D341Med (cell line): ENCODE measurements at regions not wholly inside any gene's neighbourhood (a gene's known extent, or its start where the extent isn't known, plus 50 kb on each side); places are given as distances from the start of the nearest gene placed in this dataset.
A peak's percentile ranks its signal among the peaks of the same experiment; 100 is the strongest.

ENCODE experiments used
- DNase-seq: peaks from one replicate; pipeline ENCODE4 v3.0.0; 2012; ENCODE audit warnings: low spot score

DNA sequence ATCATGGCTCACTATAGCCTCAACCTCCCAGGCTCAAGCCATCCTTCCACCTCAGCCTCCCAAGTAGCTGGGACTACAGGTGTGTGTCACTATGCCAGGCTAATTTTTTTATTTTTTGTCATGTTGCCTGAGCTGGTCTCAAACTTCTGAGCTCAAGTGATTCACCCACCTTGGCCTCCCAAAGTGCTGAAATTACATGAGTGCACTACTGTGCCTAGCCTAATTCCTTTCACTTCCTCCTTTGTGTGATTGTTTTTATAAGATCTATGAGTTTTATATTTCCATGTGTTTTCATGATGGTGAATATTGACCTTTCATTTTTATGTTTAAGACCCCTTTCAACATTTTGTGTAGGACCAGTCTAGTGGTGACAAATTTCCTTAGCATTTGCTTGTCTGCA lies 55.2 kb upstream of the IL12B start:
- DNase-seq = no peak

- DNase-seq = no peak
Measured at GRCh38 chr5:159386028-159386711, 55.9 kb upstream of the IL12B start.

- no peak for DNase-seq
Measured at GRCh38 chr5:159392871-159393270, 62.6 kb upstream of the IL12B start.

DNA sequence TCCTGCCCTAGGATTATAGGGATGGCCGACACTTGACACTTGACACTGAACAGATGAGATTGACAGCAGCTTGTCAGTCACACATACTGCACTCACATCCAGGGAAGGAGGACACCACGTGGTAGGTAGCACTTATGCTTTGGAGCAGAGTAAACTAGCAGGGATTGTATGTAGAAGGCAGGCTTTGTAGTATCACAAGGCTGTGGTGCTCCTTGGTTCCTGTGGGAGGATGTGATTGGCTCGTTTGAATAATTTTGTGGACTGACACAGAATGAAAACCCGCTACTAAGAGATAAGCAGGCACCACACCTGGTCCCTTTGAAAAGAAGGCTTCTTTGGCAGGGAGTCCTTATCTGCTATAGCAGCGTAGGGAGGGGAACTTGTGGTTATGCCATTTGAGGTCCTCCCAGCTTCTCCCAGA lies 63.6 kb upstream of the IL12B start:
- no peak for DNase-seq

GRCh38 chr5:159395202-159395601 lies 64.9 kb upstream of the IL12B start:
- no peak for DNase-seq

DNA sequence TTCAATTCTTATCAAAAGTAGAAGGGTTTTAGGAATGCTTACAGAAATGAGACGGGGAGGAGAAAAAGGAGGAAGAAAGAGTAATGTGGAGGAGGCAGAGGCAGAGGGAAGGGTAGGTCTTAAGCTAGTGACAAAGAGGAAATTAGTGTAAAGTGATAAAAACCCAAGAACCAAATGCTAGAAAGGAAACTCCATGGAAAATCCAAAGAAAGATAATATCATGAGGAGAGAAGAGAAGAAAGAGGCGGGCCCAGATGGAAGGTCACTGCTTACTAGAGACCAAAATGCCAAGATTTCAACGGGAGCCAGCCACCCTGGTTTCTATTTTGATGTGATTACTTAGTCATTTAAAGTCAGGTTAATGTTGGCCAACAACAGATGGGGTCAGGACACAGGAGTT lies 68.6 kb upstream of the IL12B start:
- DNase-seq = no peak

DNA sequence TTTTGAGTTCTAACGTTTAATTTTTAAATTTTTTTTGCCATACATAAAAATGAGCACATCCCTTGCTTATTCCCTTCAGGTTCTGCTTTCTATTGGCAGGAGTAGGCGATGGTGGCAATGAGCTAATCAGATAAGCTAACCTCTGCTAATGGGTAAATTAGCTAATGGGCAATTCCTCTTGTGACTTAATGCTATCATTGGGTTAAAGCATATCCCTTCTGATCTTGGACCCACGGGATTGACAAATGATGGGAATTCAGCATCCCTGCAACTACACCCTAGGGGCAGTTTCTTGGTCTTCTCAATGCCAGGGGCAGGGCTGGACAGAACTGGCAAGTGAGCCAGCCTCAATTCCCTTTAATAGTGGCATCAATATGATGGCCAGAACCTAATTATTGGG lies 70.2 kb upstream of the IL12B start:
- DNase-seq = no peak

DNA sequence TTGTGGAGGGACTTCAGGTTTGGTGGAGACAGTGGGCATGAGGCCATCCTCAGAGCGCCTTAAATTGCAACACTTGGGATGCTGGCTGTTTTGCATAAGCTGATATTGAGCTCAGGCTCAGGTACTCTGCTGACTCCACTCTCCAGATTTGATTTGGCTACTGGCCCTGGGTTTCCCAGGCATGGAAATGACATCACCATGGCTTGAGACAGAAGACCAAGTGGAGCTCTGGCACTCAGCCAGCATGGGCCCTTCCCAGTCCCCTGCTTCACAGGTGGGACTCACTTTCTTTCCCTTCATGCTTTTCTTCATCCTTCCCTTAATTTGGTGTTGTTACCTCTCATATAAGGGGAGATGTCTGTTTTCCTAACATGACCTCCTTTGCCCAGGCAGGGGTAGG lies 72.0 kb upstream of the IL12B start:
- no peak for DNase-seq

GRCh38 chr5:159402856-159403255 lies 72.6 kb upstream of the IL12B start:
- no peak for DNase-seq

- DNase-seq = peak; percentile 31
Measured at GRCh38 chr5:159403906-159404681, 73.8 kb upstream of the IL12B start.

DNA sequence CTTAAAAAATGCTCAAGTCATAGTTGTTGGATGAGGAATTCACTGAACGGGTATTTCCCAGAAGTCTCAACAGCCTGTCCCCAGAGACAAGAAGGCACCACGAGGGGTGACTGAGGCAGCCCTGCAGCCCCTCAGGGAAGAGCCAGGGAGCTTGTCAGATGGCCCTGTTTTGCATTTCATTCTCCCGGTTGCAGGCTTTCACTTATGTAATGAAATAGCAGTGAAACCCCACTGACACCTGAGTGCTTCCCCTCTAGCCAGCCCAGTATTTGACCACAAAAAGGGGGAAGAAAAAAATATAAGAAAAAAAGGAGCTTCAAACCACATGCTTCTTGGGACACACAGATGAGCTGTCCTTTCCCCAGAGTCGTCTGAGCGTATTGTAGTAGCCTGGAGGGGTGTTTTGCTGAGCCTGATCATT lies 75.3 kb upstream of the IL12B start:
- no peak for DNase-seq

- DNase-seq = no peak
Measured at GRCh38 chr5:159406571-159406970, 76.3 kb upstream of the IL12B start.

GRCh38 chr5:159409801-159410200 lies 79.5 kb upstream of the IL12B start:
- DNase-seq = no peak

DNA sequence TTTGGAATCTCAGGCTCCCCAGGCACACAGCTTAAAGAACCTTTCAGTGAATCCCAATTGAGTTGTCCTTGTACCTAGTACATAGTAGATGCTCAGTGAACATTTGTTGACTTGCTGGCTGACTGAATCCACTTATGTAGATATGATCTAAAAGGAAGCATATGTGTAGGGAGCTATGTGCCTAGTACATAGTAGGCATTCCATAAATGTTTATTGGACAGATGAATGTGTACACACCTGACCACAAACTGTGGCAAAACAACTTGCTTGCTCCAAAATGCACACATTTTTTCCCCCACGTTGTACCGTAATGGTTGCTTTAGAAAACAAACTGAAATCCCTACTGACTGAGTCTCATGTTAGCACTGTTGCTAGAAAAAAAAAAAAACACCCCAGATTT lies 80.2 kb upstream of the IL12B start:
- DNase-seq = no peak

GRCh38 chr5:159411115-159411514 lies 80.8 kb upstream of the IL12B start:
- DNase-seq = no peak

GRCh38 chr5:159412284-159413046 lies 82.2 kb upstream of the IL12B start:
- no peak for DNase-seq

GRCh38 chr5:159414021-159414420 lies 83.7 kb upstream of the IL12B start:
- no peak for DNase-seq

DNA sequence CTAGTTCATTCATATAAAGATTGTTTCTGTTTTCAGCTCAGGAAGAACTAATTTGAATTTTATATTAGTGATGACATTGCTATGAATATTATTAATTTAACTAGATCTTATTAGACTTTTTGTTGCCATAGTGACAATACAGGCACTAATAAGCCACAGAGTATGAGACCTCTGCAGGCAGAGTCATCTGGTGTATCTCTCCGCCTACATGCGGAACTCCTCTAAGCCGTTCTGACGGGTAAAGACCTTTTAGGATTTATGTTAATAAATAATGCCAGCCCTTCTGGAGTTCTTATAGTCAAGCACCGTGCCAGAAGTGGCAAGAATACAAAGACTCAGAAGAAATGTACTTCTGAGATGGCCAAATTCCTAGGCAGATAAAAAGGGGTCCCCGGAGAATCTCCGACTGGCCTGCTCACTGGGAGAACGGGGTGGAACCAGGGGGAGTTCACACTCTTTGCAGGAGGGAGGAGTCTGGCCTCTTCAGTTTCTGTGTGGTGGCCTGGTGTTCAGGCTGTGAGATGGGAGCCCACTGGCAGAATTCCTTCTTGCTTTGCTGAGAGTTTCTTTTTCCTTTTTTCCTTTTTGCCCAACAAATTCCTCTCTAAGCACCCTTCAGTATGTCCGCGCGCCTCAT lies 85.1 kb upstream of the IL12B start:
- no peak for DNase-seq

DNA sequence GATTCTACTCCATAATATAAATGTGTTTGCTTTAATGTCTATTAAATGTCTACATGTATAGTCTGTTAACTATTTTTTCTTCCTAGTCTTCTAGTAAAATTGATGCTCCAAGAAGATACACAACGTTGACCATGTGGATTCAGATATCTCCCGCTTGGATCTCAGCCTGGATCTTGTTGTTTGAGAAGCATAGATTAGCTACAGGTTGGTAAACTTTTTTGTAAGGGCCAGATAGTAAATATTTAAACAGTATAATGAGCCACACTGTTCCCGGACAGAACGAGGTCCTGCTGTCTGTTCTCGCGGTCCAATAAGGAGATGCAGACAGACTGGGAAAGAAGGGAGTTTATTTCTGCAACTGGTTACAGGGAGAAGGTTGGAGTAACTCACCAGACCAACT lies 86.2 kb upstream of the IL12B start:
- DNase-seq = no peak

DNA sequence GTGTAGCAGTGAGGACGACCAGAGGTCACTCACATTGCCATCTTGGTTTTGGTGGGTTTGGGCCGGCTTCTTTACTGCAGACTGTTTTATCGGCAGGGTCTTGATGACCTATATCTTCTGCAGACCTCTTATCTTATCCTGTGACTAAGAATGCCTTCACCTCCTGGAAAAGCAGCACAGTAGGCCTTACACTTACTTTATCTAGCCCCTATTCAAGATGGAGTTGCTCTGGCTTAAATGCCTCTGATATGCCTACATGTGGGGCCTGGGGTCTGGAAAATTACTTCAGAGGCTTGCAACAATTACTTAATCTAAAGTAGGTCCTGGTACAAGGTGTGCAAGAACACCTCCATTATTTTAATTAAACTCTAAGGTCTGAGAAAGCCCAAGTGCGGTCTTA lies 86.9 kb upstream of the IL12B start:
- no peak for DNase-seq

DNA sequence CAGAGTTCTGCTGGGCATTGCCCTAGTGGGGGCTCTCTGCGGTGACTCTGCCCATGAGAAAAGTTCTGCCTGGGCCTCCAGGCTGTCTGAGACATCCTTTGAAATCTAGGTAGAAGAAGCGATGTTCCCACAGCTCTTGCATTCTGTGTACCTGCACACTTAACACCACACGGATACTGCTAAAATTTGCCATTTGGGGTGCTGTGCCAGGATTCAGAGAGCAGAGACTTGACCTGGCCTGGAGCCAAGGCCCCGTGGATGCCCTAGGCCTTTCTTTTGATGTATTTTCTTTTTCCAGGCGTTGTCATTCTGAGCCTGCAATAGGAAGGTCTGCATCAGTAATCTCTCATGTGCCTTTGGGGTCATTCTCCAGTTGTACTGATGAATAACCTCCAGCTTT lies 89.3 kb upstream of the IL12B start:
- no peak for DNase-seq

- DNase-seq = no peak
Measured at GRCh38 chr5:159420940-159421339, 90.7 kb upstream of the IL12B start.

DNA sequence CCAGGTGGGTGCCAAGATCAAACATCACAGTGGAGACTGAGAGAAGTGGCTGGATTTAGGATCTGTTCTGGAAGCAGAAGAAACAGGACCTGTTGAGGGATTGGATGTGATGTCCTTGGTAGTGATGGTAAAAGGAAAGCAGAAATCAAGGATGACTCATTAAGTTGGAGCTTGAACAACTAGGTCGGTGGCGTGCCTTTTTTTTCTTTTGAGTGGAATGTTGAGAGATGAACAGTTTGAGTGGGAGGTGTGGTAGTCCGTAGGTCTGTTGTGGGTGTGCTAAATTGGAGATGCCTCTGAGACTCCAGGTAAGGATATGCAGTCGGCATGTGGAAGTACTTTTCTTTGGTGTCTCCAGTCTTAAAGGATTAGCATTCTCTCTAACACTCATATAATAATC lies 92.1 kb upstream of the IL12B start:
- no peak for DNase-seq
